Activated CD4-positive, alpha-beta T cell treated with anti-CD3 and anti-CD28 coated beads, Interleukin-2, amount 10 ng/mL, durations not matched to agents 7 days and 5 days (primary cell): ENCODE measurements at regions not wholly inside any gene's neighbourhood (a gene's known extent, or its start where the extent isn't known, plus 50 kb on each side); places are given as distances from the start of the nearest gene placed in this dataset.

ENCODE experiments used
- CTCF ChIA-PET: fragments of 350-600 bp; sonication (Branson Sonifier 250); formaldehyde crosslinking; loops from one replicate; lab custom pipeline; 2021; ENCODE audit warnings: antibody characterized with exemption; lab: Charles Lee
- POLR2A ChIA-PET: fragments of 350-600 bp; sonication (Branson Sonifier 250); formaldehyde crosslinking; loops from one replicate; lab custom pipeline; 2021; ENCODE audit warnings: antibody characterized with exemption; lab: Charles Lee
- DNase-seq: peaks from one replicate; pipeline ENCODE4 v3.0.0-alpha.2; 2020
- H3K27ac Mint-ChIP-seq: one replicate; pipeline ENCODE4 v1.8.0; 2021; ENCODE audit warnings: mild to moderate bottlenecking, moderate library complexity, mixed read lengths
- H3K27me3 Mint-ChIP-seq: one replicate; pipeline ENCODE4 v1.8.0; 2021; ENCODE audit warnings: mixed read lengths
- H3K36me3 Mint-ChIP-seq: one replicate; pipeline ENCODE4 v1.8.0; 2021; ENCODE audit warnings: low read depth, mixed read lengths
- H3K4me1 Mint-ChIP-seq: one replicate; pipeline ENCODE4 v1.8.0; 2021; ENCODE audit warnings: mixed read lengths
- H3K4me3 Mint-ChIP-seq: one replicate; pipeline ENCODE4 v1.8.0; 2021; ENCODE audit warnings: mild to moderate bottlenecking, moderate library complexity, mixed read lengths
- H3K9me3 Mint-ChIP-seq: one replicate; pipeline ENCODE4 v1.8.0; 2021; ENCODE audit warnings: mixed read lengths

DNA sequence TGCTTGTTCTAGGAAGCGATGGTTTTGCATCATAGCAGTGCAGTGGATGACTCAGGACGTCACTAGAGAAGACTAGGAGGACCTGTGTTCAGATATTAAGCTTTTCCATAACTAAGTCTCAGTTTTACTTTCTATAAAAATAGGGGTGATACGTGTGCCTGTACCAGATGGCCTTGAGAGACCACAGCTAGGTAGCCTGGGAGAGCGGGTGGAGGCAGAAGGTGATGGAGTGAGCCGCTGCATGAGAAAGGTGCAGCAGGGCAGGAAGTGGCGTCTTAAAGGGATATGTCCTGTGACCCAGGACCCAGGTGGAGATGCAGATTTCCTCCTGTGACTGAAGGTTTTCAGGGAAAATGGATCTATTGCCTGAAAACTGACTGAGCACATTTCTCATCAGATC lies 304.9 kb downstream of the CDC14C start:
- H3K9me3 Mint-ChIP-seq = peaks cover 3% of the 10 kb centered on the region
- ChIA-PET POLR2A (no interaction called here), CTCF (no interaction called here)
- H3K27me3 Mint-ChIP-seq = no peaks in the 10 kb centered on the region
- no peaks in the 10 kb centered on the region for H3K4me1 Mint-ChIP-seq
- no peak overlapping the region for H3K27ac Mint-ChIP-seq
- no peak overlapping the region for H3K4me3 Mint-ChIP-seq
- no peaks in the 10 kb centered on the region for H3K36me3 Mint-ChIP-seq
- no peak for DNase-seq

- POLR2A ChIA-PET = no interaction called here
- Mint-ChIP-seq H3K9me3 (peaks cover 5% of the 10 kb centered on the region), H3K4me1 (no peaks in the 10 kb centered on the region), H3K27ac (no peak overlapping the region), H3K4me3 (no peak overlapping the region), H3K27me3 (no peaks in the 10 kb centered on the region), H3K36me3 (no peaks in the 10 kb centered on the region)
- CTCF ChIA-PET = no interaction called here
- no peak for DNase-seq
Measured at GRCh38 chr7:49243521-49243920, 319.2 kb downstream of the CDC14C start.

DNA sequence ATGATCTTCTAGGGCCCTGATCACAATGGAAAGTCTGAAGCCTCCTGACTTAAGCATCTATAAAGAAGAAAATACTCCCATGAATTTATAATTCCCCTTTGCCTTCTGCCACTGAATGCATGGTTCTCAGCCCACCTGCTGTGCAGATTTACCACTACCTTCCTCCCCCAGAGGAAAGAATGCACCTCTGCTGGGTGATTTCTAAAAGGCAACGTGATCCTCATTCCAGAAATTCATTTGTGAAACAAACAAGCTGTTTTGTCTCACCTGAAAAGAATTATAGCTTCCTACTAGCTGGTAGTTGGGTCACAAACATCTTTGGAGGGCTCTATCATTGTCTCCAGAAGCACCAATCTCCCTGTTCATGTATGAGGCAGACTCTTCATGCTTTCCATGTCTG lies 320.2 kb downstream of the CDC14C start:
- no peak for DNase-seq
- H3K4me3 Mint-ChIP-seq = no peak overlapping the region
- no peaks in the 10 kb centered on the region for H3K36me3 Mint-ChIP-seq
- no peaks in the 10 kb centered on the region for H3K4me1 Mint-ChIP-seq
- ChIA-PET POLR2A (no interaction called here), CTCF (no interaction called here)
- no peak overlapping the region for H3K27ac Mint-ChIP-seq
- H3K27me3 Mint-ChIP-seq = no peaks in the 10 kb centered on the region
- H3K9me3 Mint-ChIP-seq = no peaks in the 10 kb centered on the region

DNA sequence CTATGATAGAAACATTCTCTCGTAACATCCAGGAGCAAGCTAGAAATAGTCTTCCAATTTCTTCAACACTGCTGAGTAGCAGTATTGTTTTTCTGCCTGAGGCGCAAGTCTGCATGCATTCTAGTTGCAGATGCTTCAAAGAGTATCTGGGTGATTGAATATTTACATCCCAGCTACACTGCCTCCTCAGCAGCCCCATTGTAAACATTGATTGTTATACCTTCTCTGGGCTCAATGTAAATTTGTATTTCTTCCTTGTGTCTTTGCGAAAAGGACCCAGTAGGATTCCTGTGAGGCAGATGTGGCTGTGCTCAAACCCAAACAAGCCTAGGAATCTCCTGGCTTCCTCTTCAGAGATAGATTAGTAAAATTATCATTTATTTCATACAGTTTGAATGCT lies 320.7 kb downstream of the CDC14C start:
- H3K27me3 Mint-ChIP-seq = no peaks in the 10 kb centered on the region
- ChIA-PET POLR2A (no interaction called here), CTCF (no interaction called here)
- no peaks in the 10 kb centered on the region for H3K9me3 Mint-ChIP-seq
- no peaks in the 10 kb centered on the region for H3K4me1 Mint-ChIP-seq
- DNase-seq = no peak
- H3K36me3 Mint-ChIP-seq = no peaks in the 10 kb centered on the region
- H3K27ac Mint-ChIP-seq = no peak overlapping the region
- H3K4me3 Mint-ChIP-seq = no peak overlapping the region

DNA sequence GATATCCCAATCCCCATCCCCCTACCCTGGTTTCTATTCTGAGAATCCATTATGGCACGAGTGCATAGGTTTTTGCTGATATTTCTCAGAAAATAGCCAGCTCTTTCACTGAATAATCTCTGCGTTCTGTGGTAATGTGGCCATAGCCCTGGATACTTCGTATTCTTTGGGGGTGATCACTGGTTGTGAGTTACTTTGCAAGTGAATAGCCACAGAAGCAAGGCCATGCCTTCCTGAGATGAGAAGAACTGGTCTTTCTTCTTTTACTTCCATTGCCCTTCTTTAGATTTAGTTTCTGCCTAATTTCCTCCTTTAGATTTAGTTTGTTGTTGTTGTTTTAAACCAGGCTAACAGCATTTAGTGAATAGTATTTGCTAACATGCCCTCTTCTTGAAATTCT lies 323.4 kb downstream of the CDC14C start:
- no peak for DNase-seq
- Mint-ChIP-seq H3K36me3 (no peaks in the 10 kb centered on the region), H3K9me3 (no peaks in the 10 kb centered on the region), H3K27me3 (no peaks in the 10 kb centered on the region), H3K27ac (no peak overlapping the region), H3K4me3 (no peak overlapping the region), H3K4me1 (no peaks in the 10 kb centered on the region)
- ChIA-PET CTCF (no interaction called here), POLR2A (no interaction called here)

DNA sequence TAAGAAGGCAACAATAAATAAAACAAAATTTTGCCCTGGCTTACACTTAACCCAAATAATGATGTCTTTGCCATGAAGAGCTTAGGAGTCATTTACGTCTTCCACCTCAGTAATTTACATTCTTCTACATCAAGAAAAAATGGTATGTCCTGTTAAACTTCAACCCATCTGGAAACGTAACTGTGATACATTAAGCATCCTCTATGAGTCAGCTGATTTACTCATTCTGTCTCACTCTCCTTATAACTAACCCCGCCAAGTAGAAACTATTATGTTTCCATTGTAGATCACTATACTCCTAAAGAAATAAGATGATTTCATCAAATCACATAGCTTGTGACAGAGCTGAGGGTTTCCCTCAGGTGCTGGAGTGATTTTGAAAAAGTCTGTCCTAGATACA lies 330.7 kb downstream of the CDC14C start:
- no peak for DNase-seq
- Mint-ChIP-seq H3K27me3 (no peaks in the 10 kb centered on the region), H3K4me3 (no peak overlapping the region), H3K9me3 (no peaks in the 10 kb centered on the region), H3K27ac (no peak overlapping the region), H3K4me1 (no peaks in the 10 kb centered on the region), H3K36me3 (no peaks in the 10 kb centered on the region)
- POLR2A ChIA-PET = no interaction called here
- CTCF ChIA-PET = no interaction called here

DNA sequence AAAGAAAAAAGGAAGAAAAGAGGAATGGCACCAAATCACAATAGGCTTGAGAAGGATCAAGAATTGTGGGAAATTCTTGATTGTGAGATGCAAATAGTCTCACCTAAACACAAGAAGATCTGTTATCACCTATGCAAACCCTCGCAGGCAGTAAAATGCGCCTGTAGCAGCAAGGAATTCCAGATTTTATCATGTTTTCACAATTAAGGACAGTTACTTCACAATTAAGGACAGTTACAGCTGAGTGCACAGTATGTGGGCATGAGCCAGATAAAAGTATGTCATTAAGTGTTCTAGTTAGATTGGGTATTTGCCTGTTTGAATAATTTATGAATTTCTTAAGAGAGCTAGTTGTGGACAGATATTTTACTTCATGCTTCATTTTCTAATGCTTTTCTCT lies 336.2 kb downstream of the CDC14C start:
- POLR2A ChIA-PET = interaction anchor here (0.6 kb wide), 1 partner anchor 12 kb away, joined by 3 read pairs; no protein-coding TSS in a partner anchor
- CTCF ChIA-PET = interaction anchor here (0.6 kb wide), 1 partner anchor 22 kb away, joined by 3 read pairs; no protein-coding TSS in a partner anchor
- H3K27me3 Mint-ChIP-seq = no peaks in the 10 kb centered on the region
- H3K36me3 Mint-ChIP-seq = no peaks in the 10 kb centered on the region
- H3K9me3 Mint-ChIP-seq = no peaks in the 10 kb centered on the region
- H3K4me1 Mint-ChIP-seq = no peaks in the 10 kb centered on the region
- no peak for DNase-seq
- no peak overlapping the region for H3K4me3 Mint-ChIP-seq
- H3K27ac Mint-ChIP-seq = no peak overlapping the region

- H3K4me1 Mint-ChIP-seq = no peaks in the 10 kb centered on the region
- H3K27ac Mint-ChIP-seq = no peak overlapping the region
- DNase-seq = no peak
- H3K9me3 Mint-ChIP-seq = no peaks in the 10 kb centered on the region
- no peaks in the 10 kb centered on the region for H3K36me3 Mint-ChIP-seq
- H3K27me3 Mint-ChIP-seq = no peaks in the 10 kb centered on the region
- no peak overlapping the region for H3K4me3 Mint-ChIP-seq
- ChIA-PET POLR2A (no interaction called here), CTCF (no interaction called here)
Measured at GRCh38 chr7:49261928-49262327, 337.6 kb downstream of the CDC14C start.

GRCh38 chr7:49264530-49264929 lies 340.2 kb downstream of the CDC14C start:
- H3K4me3 Mint-ChIP-seq = no peak overlapping the region
- CTCF ChIA-PET = no interaction called here
- H3K36me3 Mint-ChIP-seq = no peaks in the 10 kb centered on the region
- H3K27ac Mint-ChIP-seq = no peak overlapping the region
- no peaks in the 10 kb centered on the region for H3K4me1 Mint-ChIP-seq
- no peaks in the 10 kb centered on the region for H3K9me3 Mint-ChIP-seq
- H3K27me3 Mint-ChIP-seq = no peaks in the 10 kb centered on the region
- DNase-seq = no peak
- POLR2A ChIA-PET = no interaction called here

DNA sequence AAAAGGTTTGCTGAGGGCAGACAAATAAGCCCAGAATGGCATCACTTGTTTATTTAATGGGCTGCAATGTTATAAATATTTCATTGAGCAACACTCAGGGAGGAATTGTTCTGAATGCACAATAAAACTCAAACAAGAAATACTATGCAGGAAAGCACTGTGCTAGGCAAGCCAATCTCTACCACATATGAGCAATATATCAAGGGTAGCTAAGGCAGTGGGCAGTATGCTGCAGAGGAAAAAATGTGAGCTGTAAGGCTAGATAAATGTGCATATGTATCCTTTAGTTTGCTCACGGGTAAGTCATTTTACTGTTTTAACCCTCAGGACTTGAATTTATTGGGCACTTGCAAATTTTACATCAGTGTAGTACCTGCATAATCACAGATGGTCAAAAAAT lies 349.6 kb downstream of the CDC14C start:
- Mint-ChIP-seq H3K9me3 (no peaks in the 10 kb centered on the region), H3K36me3 (no peaks in the 10 kb centered on the region), H3K27ac (no peak overlapping the region), H3K4me1 (no peaks in the 10 kb centered on the region), H3K4me3 (no peak overlapping the region), H3K27me3 (no peaks in the 10 kb centered on the region)
- ChIA-PET POLR2A (no interaction called here), CTCF (no interaction called here)
- no peak for DNase-seq

- no peak overlapping the region for H3K27ac Mint-ChIP-seq
- H3K4me3 Mint-ChIP-seq = no peak overlapping the region
- POLR2A ChIA-PET = no interaction called here
- H3K27me3 Mint-ChIP-seq = no peaks in the 10 kb centered on the region
- no peak for DNase-seq
- CTCF ChIA-PET = no interaction called here
- H3K36me3 Mint-ChIP-seq = no peaks in the 10 kb centered on the region
- no peaks in the 10 kb centered on the region for H3K4me1 Mint-ChIP-seq
- H3K9me3 Mint-ChIP-seq = no peaks in the 10 kb centered on the region
Measured at GRCh38 chr7:49279891-49280290, 355.5 kb downstream of the CDC14C start.

DNA sequence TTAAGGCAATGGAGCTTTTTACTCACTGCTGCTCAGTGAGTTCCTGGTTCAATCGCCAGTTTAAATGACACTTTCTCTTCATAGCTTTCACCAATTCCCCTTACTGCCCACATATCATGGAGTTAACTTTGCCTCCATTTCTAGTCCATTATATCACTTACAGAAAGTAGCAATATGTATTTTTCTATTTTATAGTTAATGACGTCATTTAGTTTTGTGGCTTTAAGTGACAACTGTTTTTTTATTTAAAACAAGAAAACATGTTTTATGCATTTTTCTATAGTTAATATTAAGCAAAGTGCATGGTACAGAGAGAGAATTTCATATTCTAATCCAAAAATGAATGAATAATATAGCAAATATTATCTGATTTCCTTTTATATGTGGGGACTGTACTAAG lies 363.3 kb downstream of the CDC14C start:
- CTCF ChIA-PET = no interaction called here
- Mint-ChIP-seq H3K4me3 (no peak overlapping the region), H3K27ac (no peak overlapping the region), H3K4me1 (no peaks in the 10 kb centered on the region), H3K9me3 (no peaks in the 10 kb centered on the region), H3K36me3 (no peaks in the 10 kb centered on the region), H3K27me3 (no peaks in the 10 kb centered on the region)
- POLR2A ChIA-PET = no interaction called here
- DNase-seq = no peak

- no peak overlapping the region for H3K27ac Mint-ChIP-seq
- H3K4me3 Mint-ChIP-seq = no peak overlapping the region
- no peaks in the 10 kb centered on the region for H3K27me3 Mint-ChIP-seq
- H3K36me3 Mint-ChIP-seq = no peaks in the 10 kb centered on the region
- H3K4me1 Mint-ChIP-seq = no peaks in the 10 kb centered on the region
- ChIA-PET POLR2A (no interaction called here), CTCF (interaction anchor here (0.6 kb wide), 1 partner anchor 167 kb away, joined by 3 read pairs; no protein-coding TSS in a partner anchor)
- no peaks in the 10 kb centered on the region for H3K9me3 Mint-ChIP-seq
- DNase-seq = no peak
Measured at GRCh38 chr7:49294611-49295010, 370.3 kb downstream of the CDC14C start.

DNA sequence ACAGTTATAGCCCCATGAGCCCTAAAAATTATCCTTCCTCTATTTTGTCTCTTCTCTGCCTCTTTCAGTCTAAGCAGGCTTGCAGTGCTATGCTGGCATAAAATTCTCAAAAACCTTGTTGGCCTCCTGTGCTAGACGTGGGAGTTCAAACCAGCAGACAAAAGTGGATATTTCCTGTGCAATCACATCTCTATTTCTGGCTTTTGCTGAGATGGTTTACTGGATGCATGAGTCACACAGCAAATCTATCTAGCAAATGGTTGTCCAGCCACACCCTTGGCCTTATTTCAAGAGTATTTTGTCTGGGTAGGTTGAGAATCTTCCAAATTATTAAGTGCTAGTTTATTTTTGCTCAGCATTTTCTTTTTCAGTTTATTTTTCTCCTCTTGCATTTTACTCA lies 370.8 kb downstream of the CDC14C start:
- H3K27me3 Mint-ChIP-seq = no peaks in the 10 kb centered on the region
- no peaks in the 10 kb centered on the region for H3K4me1 Mint-ChIP-seq
- no peak overlapping the region for H3K4me3 Mint-ChIP-seq
- CTCF ChIA-PET = no interaction called here
- H3K9me3 Mint-ChIP-seq = no peaks in the 10 kb centered on the region
- DNase-seq = no peak
- POLR2A ChIA-PET = no interaction called here
- H3K36me3 Mint-ChIP-seq = no peaks in the 10 kb centered on the region
- H3K27ac Mint-ChIP-seq = no peak overlapping the region
